D721Med (cell line): ENCODE measurements at regions not wholly inside any gene's neighbourhood (a gene's known extent, or its start where the extent isn't known, plus 50 kb on each side); places are given as distances from the start of the nearest gene placed in this dataset.

ENCODE experiments used
- DNase-seq: peaks from one replicate; pipeline ENCODE4 v3.0.0; 2011; ENCODE audit warnings: low spot score; ENCODE audit not compliant: insufficient read length
- FAIRE-seq: peaks from 2 replicates; lab custom pipeline; 2011; peaks lifted over from hg19 to GRCh38; lab: Jason Lieb, UNC
- TF ChIP-seq, protein P1 (sequence below): IDR thresholded peaks from 2 replicates; pipeline ENCODE4 v1.5.1; 2012; ENCODE audit warnings: mild to moderate bottlenecking, control low read depth; ENCODE audit not compliant: insufficient read depth; ENCODE audit errors: missing control alignments

DNA sequence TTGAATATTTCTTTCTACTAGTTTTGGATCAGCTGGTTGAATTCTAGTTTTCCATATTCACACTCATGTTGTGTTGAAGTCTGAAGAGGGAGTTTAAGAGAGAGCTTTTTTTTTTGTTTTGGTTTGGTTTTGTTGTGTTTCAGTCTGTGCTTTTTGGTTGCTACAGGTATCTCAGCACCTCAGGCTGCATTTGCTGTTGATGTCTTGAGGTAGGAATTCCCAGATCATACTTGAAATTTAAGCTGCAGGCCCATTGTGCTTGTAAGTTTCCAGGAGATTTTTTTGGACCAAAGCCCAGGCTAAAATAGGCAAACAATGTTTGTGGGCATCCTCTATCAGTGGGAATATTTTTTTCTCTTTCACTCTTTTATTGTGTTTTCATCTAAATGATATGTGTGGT, 190.2 kb upstream of the AGA start:
- no peak for DNase-seq
- no peak for FAIRE-seq
- TF ChIP-seq, protein P1, sequence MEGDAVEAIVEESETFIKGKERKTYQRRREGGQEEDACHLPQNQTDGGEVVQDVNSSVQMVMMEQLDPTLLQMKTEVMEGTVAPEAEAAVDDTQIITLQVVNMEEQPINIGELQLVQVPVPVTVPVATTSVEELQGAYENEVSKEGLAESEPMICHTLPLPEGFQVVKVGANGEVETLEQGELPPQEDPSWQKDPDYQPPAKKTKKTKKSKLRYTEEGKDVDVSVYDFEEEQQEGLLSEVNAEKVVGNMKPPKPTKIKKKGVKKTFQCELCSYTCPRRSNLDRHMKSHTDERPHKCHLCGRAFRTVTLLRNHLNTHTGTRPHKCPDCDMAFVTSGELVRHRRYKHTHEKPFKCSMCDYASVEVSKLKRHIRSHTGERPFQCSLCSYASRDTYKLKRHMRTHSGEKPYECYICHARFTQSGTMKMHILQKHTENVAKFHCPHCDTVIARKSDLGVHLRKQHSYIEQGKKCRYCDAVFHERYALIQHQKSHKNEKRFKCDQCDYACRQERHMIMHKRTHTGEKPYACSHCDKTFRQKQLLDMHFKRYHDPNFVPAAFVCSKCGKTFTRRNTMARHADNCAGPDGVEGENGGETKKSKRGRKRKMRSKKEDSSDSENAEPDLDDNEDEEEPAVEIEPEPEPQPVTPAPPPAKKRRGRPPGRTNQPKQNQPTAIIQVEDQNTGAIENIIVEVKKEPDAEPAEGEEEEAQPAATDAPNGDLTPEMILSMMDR, result no peak

DNA sequence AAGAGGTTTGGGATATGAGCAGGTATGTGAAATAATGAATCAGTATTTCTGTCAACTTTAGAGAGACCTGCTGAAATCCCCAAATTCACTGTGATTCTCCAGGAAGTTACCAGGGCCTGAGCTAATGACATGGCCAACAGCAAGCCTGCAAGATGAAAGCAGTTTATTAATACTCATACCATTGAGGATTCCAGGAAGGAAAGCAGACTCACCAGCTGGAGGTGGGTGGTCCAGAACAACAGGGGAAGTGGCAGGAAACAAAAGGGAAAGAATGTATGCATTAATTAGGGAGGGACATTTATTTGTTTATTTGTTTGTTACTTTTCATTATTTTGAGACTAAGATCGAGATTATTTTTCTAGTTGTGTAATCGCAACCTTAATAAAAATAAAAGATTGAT, 196.6 kb upstream of the AGA start:
- DNase-seq (no peak), FAIRE-seq (no peak)
- TF ChIP-seq, protein P1, result no peak

DNA sequence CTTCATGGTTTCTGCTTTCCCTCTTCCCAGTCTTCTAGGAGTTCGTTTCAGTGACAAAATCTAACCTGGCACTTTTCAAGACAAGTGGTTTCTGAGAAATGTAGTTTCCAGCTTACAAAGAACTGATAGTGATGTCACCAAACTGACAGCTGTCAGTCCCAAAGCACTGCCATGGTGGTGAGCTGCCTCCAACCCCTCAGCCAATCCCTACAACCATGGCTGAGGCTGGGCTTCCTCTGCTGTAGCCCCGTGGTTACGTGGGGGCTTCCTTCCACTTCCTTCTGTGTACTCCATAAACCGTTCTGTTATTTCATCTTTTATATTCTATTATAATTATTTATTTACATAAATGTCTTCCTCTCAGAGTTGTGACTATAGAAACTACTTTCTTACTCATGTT, 198.6 kb upstream of the AGA start:
- no peak for FAIRE-seq
- no peak for DNase-seq
- TF ChIP-seq, protein P1, result no peak

DNA sequence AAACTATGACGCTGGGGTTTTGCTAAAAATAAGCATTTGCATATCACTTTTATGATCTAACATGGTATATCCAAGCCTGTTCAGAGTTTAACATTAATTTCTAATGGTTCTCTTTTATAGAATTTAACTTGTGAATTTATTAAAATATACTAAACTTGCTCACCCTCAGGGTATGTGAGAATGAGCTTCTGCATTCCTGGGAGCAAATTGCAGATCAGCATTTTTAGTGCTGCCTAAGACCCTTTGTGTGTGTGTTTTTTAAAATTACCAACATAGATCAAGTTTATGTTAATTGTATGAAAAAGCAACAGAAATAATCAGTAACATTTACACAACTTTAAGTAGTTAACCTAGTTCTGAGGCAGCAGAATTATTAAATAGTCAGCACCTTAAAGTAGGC, 218.0 kb upstream of the AGA start:
- FAIRE-seq, result no peak
- DNase-seq, result no peak
- TF ChIP-seq, protein P1, result no peak

DNA sequence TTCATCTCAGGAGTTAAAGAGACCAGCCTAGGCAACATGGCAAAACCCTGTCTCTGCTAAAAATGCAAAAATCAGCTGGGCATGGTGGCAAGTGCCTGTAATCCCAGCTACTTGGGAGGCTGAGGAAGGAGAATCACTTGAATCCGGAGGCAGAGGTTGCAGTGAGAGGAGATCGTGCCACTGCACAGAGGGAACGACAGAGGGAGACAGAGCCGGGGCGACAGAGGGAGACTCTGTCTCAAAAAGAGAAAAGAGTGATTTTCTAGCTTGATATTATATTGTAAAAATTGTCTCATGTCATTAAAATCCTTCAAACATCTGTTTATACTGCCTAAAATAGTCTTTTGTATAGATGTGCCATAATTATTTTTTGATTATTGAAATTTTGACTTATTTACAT, 225.4 kb upstream of the AGA start:
- no peak for DNase-seq

DNA sequence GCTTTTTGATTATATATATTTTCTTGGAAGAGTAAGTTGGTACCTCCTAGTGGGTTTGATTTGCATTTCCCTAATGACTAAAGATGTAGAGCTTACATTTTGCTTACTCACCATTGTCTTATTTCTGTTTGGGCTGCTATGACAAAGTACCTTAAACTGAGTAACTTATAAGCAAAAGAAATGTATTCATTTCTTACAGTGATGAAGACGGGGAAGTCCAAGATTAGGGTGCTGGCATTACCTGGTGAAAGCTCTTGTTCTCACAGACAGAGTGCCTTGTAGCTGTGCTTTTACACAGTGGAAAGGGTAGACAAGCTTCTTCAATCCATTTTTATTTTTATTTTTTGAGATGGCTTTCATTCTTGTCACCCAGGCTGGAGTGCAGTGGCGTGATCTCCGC, 229.2 kb upstream of the AGA start:
- DNase-seq, result no peak
- TF ChIP-seq, protein P1, result no peak
- no peak for FAIRE-seq

More for the DNA sequence above, 225.4 kb upstream of the AGA start:
- TF ChIP-seq, protein P1, result peak; percentile 25
- no peak for FAIRE-seq

DNA sequence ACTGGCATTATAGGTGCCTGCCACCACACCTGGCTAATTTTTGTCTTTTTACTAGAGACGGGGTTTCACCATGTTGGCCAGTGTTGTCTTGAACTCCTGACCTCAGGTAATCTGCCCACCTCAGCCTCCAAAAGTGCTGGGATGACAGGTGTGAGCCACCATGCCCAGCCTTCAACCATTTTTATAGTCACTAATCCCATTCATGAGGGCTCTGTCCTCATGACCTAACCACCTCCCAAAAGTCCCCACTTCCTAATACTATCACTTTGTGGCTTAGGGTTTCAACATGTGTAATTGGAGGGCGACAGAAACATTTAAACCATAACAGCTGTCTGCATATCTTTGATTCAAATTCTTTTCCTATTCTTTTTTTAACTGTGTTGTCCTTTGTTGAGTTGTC, 229.6 kb upstream of the AGA start:
- DNase-seq, result no peak
- TF ChIP-seq, protein P1, result no peak
- FAIRE-seq, result no peak
